ENCODE measurements at regions not wholly inside any gene's neighbourhood (a gene's known extent, or its start where the extent isn't known, plus 50 kb on each side); places are given as distances from the start of the nearest gene placed in this dataset.

GRCh38 chr10:78420946-78421735, 387.5 kb downstream of the RPS24 start:
- TF ChIP-seq SUZ12 (IDR thresholded peaks at IDR 0.05; ENCODE audit: extremely low read depth, insufficient read depth, insufficient read length) = no peak
- no peak for TF ChIP-seq YY1 (IDR thresholded peaks at IDR 0.05; ENCODE audit: insufficient read depth, insufficient read length)
- no peak for TF ChIP-seq ZNF274 (IDR thresholded peaks at IDR 0.05; ENCODE audit: low read depth, low read length)
